SKM-1 (cell line): ENCODE measurements at regions not wholly inside any gene's neighbourhood (a gene's known extent, or its start where the extent isn't known, plus 50 kb on each side); places are given as distances from the start of the nearest gene placed in this dataset.
"Not testable (repeated sequence)": the region's sequence is repeated elsewhere in the genome, so short reads cannot be mapped to it uniquely, and the experiment has no call there.

Experiments used
- DNase-seq: peaks from one replicate; lab custom pipeline; 2025; ENCODE audit not compliant: unreplicated experiment; lab: John Stamatoyannopoulos, UW

DNA sequence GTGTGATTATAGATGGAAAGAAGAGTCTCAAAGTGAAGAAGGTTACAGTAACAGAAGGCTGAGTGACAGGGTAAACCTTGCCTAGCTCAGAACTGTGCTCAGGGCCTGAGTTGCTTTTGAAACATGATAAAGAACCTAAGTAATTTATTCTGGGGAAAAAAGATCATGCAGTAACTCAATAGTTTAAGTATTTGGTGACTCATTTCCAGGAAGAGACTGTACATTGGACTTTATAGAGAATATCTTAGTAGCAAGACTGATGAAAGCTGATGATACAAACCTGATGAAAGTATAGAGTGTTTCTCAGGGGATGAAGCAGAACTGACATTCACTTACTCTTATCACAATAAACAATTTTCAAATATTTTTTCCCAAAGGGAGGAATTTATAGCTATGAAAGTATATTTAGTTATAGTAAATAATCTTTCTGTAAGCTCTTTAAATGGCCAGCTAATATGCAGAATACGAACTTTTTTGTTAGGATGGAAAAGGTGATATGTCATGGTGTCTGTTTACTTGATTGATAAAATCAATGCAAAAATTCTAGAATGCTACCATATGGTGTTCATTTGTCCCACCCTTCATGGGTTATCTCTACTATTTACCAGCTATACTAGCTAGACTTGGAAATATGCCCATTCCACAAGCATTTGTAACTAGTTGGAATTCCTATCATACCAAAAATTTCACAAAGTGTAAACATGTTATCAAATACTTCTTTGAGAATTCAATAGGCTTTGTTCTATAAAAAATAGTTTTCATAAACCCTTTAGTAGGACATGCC lies 1265.5 kb upstream of the ACVR2A start:
- DNase-seq = no peak

DNA sequence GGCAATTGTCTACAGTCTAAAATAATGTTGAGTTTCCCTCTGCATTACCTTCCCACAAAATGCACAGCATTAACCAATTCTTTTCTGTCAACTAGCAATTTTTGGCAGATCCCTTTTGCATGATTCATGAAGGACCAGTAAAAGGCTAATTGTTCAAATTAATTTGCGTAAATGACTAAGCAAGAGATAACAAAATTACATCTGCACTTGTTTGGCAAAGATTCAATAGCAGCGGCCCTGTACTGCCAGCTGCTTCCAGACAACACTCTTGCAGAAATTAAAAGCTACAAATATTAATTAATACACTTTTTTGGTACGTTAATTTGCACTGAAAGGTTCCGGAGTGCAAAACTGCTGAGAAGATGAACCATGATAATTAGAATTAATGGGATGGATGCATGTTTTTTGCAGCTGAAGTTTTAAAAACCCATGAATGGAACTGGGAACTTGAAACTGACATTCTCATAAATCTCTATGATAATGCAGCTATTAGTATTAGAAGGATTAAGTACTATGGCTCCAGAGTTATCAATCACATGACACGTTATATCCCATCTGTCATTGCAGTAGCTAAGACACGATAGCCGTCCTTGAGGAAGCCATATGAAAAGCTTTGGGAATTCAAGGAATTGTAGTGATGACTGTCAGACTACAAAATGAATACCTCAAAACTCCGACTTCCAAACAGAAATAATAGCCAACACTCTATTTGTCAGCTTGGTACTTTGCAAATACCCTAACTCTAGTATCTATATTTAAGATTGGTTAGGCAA lies 1268.3 kb upstream of the ACVR2A start:
- DNase-seq = no peak

DNA sequence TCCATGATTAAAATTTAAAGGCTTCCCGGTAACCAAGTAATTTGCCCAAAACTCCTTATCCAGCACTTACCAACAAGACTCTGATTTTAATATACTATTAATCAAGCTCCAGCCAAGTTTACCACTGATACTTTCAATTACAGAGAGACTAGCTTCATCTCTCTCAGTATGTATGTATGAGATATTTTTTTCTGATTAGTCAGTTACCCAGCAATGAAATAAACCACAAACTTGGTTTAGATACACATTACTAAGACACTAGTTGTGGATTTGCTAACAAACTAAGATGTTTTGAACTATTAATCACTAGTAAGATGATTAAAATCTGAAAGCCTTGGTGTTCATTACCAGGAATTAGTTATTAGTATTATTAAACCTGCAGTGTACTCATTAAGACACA lies 1272.2 kb upstream of the ACVR2A start:
- no peak for DNase-seq

DNA sequence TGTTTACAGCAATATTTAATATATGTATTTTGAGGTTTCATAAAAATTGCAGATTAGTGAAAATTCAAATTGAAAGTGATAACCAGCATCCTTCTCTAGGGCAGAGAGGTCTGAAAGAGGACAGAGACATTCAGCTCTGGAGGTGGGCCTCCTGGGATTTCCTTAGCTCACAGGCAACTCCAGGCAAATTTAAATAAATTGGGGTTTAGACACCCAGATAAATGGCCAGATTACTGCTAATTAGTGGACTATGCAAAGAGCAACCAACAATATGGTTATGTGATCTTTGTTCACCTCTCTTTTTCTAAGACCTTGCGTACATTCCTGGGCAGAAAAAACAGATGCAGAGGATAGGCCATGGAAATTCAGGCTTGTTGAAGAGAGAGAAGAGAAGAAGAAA lies 1282.8 kb upstream of the ACVR2A start:
- no peak for DNase-seq

DNA sequence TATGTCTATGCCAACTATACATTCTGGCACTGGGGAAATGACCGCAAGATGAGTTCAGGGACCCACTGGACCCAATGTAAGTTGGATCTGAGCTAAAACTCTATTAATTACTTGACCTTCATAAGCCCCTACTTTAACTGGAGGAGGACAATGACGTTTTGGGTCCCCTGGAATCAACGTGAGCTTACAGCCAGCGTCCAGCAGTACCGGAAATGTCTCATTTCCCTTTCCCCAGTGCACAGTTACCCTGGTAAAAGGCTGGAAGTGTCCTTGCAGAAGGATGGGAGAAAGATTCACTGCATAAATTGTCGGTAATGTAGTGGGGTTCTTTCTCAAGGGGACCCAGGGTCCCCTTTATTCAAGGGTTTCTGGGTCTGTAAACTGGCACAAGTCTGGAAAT lies 1297.6 kb upstream of the ACVR2A start:
- DNase-seq = no peak

DNA sequence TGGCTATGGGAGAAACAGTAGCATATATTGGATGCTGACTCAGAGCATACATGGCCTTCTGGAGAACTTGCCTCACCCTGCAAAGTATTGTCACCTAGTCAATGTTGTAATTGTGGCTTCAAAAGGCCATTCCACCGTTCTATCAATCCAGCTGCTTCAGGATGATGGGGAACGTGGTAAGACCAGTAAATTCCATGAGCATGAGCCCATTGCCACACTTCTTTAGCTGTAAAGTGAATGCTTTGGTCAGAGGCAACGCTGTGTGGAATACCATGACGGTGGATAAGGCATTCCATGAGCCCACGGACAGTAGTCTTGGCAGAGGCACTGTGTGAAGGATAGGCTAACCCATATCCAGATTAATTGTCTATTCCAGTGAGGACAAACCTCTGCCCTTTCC lies 1300.1 kb upstream of the ACVR2A start:
- DNase-seq = no peak

DNA sequence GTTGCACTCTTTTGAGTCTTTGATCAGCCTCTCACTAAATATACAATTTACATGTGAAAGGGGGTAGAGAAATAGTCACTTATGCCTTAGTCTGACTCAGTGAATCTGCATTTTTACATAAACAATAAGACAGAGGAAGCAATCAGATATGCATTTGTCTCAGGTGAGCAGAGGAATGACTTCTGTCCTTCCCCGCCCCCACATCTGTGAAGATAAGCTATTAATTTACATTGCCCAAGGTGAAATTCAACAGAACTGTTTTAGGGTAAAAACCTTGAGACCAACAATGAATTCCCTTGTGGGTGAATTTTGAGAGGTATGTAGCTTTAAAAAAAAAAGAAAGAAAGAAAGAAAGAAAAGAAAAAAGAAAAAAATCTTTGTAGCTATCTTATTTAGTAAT lies 1302.9 kb upstream of the ACVR2A start:
- no peak for DNase-seq

DNA sequence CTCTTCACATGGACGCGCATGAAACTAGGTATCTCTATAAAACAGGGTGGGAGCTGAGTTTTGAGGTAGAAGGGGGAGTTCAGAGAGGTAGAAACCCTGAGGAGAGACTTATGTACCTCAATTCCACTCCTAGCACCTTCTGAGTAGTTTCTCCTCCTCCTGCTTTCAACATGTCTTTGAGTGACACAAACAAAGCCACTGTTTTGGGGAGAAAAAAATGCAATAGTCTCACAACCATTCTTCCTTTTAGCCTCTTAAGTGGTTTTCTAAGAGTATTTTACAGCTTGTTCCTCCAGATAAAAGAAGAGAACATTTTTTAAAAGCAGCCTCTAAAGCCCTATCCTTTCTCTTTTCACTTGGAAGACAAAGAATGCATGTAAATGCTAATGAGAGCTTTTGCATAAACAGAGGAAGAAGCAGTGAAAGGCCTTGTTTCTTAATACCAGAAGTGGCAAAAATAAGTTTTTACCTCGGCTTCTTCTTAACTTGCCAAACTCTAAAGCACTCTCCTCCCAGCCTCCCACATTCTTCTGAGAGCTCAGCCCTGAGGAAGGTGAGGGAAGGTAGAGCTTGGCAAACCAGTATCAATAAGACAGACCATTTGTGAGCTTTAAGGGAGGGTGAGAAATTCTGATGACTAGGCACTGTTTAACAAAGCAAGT lies 1304.4 kb upstream of the ACVR2A start:
- no peak for DNase-seq

DNA sequence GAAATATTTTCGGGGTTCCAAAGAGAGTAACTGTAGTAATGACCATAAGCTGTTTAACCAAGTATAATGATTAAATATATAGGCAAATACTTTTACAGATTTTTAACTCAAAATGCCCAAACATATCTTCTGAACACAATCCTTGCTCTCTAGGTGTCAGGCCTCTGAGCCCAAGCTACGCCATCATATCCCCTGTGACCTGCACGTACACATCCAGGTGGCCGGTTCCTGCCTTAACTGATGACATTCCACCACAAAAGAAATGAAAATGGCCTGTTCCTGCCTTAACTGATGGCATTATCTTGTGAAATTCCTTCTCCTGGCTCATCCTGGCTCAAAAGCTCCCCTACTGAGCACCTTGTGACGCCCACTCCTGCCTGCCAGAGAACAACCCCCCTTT lies 1305.1 kb upstream of the ACVR2A start:
- DNase-seq = not testable (repeated sequence)

DNA sequence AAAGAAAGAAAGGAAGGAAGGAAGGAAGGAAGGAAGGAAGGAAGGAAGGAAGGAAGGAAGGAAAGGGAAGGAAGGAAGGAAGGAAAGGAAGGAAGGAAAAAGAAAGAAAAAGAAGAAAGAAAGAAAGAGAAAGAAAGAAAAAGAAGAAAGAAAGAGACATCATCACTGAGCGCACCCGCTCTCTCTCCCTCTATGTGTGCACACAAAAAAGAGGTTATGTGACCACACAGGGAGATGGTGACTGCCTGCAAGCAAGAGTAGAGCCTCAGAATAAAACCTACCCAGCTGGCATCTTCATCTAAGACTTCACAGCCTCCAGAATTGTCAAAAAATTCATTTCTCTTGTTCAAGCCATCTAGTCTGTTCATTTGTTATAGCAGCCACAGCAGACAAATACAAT lies 1307.4 kb upstream of the ACVR2A start:
- no peak for DNase-seq

DNA sequence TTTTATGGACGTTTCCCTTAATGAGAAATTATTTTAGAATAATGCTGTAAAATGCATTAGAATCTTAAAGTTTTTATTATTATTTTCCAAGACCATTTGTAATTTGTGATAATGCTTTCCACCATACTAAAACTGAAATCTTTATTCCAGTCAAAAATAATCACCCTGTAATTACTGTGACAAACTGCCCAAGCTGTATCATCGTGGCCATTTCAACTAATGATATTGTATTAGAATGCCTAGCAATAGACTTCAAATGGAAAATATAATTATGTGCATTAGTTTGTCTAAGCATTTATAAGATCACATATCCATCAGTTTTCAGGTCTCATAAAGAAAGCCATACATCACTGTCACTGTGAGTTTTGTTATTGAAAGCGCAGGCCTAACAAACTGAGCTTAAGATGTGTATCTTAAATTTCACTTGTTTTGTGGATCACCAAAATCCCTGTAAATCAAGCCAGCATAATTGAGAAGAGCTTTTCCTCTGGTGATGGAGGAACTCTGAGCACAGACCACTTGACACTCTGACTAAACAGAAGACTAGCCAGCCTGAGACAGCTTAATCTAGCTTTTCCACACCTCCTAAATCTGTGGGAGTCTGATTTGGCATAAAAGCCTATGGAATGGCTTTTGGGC lies 1312.2 kb upstream of the ACVR2A start:
- DNase-seq = no peak

DNA sequence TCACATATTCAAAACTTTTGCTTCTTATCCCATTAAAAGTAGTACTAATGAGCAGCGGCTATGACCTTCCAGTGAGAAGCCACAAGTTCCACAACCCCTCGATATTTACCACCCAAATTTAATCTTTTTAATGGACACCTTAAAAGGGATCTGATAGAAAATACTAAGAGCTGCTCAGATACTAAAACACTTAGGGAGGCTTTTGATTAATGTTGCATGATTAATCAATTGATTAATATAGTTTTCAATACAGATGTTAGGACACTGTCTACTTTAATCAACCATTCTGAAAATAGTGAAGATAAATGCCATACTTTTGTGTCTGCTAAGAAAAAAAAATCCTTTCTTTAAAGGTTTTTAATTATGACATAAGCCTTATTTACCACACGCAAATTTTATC lies 1312.8 kb upstream of the ACVR2A start:
- no peak for DNase-seq

DNA sequence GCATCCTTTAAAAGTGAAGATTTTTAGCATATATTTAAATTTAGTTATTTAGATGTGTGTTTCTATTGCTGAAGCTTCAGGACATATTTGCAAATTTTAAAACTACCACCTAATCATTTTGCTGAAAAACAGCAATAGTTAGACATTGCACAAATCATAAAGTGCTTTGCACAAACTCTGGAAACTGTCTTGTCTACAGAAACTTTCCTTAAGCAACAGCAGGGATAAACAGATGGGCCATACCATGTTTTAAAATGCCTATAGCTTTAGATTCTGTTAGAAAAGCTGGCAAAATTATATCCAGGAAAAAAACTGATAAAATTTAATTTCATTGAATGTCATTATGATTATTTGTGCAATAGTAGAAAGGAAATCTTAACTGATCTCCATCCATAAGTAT lies 1313.9 kb upstream of the ACVR2A start:
- no peak for DNase-seq

DNA sequence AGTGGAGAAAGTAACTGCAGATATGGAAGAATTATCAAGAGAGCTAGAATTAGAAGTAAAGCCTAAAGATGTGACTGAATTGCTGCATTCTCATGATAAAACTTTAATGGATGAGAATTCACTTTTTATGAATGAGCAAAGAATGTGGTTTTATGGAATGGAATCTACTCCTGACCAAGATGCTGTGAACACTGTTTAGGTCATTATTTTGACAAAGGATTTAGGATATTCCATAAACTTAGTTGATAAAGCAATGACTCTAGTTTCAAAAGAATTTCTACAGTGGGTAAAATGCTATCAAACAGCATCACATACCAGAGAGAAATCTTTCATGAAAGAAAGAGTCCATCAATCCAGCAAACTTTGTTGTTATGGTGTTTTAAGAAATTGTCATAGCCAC lies 1317.7 kb upstream of the ACVR2A start:
- DNase-seq = no peak

DNA sequence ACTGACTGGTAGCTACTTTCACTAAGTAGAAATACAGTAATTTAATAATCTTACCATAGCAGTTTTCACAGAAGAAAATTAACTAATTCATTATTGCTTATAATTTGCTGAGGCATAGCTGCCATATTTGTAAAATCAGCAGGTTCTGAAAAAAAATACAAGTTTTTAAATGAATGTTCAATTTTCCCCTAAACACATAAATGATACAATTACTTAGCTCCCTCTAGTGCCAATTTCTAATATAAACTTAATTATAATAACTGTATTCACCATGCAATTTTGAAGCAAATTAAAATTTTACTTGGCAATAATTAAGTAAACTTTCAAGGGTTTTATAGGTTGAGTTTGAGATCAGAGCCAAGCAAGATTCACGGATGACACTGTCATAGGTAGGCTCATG lies 1321.6 kb upstream of the ACVR2A start:
- DNase-seq = peak; percentile 8

DNA sequence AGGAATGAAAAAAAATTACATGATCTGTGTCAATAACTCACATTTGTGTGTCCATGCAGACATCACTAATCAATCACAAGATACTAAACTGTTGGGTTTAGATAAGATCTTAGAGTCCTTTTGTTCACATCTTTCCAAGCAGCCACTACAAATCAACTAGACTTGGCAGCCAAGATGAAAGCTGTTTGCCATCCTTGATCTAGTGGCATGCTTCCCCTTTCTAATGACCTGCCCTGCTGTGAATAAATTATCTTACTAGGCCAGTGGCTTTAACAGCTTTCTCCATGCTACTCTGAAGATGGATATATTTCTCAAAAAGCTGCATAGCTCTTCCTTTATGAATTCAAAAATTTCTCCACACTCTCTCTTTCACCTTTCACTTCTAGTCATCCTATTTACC lies 1338.0 kb upstream of the ACVR2A start:
- no peak for DNase-seq

DNA sequence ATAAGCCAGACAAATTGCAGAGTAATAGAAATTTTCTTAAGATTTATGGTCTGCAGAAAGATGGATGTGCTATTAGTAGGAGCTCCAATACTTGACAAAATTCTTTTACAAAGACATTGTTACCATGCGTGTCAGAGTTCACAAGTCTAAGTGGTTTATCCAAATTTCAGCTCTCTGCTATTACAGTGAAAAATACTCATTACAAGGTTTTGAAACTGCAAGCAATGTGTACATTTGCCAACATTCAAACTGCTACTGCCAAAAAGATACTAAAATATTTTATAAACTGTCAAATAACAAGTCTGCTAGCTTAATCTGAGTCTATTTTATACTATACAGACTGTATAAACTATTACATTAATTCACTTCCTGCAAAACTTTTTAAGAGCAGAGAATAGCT lies 1341.5 kb upstream of the ACVR2A start:
- no peak for DNase-seq

DNA sequence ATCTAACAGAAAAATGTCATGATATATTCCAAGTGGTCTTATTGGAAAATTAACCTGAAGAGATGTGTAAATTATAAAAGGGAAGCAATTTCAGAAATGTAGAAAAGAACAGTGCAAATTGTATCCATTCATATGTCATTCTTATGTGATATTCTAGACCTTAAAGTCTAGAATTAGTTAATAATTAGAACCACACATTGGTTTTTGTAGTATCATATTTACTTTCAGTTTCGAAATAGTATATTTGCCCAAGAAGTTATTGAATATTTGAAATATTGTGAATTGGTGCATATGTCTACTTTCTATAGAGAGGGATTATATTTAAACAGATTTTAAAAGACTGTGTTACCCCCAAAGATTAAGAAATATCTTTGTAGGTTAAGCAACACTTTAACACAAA lies 1348.6 kb upstream of the ACVR2A start:
- no peak for DNase-seq

DNA sequence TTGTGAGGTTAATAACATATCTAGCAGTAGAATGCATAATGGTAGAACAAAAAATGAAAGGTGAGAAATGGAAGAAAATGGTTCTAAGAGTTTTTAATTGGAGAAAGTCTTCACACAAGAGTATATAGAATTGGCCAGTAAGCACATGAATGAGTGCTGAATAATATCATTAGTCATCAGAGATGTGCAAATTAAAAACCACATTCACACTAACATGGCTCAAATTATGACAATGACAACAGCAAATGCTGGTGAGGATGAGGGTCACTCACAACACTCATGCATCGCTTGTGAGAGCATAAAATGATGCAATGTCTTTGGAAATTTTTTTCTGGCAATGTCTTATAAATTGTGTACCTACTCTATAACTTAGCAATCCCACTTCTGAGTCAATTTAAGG lies 1355.4 kb upstream of the ACVR2A start:
- DNase-seq = no peak

DNA sequence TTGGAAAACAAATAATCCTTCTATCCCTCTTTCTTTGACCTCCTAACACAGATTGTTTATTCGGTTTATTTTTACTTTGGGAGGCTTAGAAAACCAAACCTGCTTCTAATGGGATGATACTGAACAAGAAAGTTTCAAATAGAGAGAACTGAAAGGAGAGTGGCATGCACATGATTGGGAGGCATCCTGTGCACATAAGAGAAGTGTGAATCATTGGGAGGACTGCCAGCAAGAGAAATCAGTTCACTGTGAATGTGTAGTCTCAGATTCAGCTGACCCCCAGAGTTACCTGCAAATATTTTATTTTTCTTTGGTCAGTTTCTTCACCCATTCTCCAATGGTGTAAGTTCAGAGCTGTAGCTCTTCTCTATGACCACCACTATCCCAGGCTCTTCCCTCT lies 1363.2 kb upstream of the ACVR2A start:
- DNase-seq = no peak

DNA sequence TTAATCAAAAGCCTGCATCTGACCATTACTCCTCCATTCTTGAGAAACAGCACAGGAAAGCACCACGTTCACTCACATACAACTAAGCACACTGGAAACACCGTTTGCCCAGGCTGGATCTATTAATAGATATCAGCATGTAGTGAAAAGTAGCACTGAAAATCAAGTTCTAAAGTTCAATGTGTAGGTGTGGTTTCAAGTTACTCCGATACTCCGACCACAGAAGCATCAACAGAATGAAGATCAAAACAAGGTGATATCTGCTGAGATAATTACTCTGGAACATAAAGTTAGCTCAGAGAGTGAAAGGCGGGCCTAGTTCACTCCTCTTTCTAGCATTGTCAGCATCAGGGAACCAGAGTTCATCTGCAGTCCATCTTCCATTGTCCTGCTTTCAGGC lies 1367.4 kb upstream of the ACVR2A start:
- DNase-seq = no peak

DNA sequence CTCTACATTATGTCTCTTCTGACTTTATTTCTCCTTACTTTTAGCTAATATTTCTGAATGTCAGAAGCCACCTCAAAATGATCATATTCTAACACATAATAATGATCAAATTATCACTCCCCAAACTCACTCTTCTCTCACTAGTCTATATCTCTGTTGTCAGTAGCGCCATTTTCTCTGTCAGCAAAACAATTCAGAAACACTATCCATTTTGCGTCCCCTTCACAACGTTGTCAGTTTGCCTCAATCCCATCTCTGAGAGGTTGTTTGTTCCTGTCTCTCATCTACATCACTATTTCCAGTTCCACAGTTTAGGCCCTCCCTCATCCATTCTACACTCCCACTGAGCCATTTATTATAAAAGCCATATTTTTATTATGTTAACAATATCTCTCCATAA lies 1376.3 kb upstream of the ACVR2A start:
- no peak for DNase-seq
